K562 (cell line): ENCODE measurements at regions not wholly inside any gene's neighbourhood (a gene's known extent, or its start where the extent isn't known, plus 50 kb on each side); places are given as distances from the start of the nearest gene placed in this dataset.

Source experiments
- DDX20 ChIP-seq: fragments of 450-650 bp; IDR thresholded peaks from 2 replicates; pipeline ENCODE4 v1.6.1; 2016; ENCODE audit warnings: missing genetic modification characterization, low read depth, mild to moderate bottlenecking, missing compliant biosample characterization, moderate library complexity
- EZH2 ChIP-seq: IDR thresholded peaks from 2 replicates; pipeline ENCODE4 v1.6.1; 2012; ENCODE audit warnings: low read depth, mild to moderate bottlenecking, inconsistent platforms, low read length, borderline replicate concordance
- JUND ChIP-seq, 2 experiments: IDR thresholded peaks; 2 replicates in 1 of 2; 3 replicates in 1 of 2; pipeline ENCODE4 v1.6.1; 2011; ENCODE audit warnings: borderline replicate concordance in 2 of 2, low read depth in 2 of 2, low read length in 2 of 2, improper control_type of control experiment in 1 of 2, missing biosample characterization in 1 of 2, missing genetic modification characterization in 1 of 2, missing genetic modification reagents in 1 of 2
- MYC ChIP-seq, 2 experiments: fragments of 250-450 bp in 1 of 2; sonication (Bioruptor Pico) in 1 of 2; IDR thresholded peaks; 2 replicates each; pipeline versions ENCODE4 v1.5.1 to v1.6.1; 2012 to 2021; ENCODE audit warnings: low read depth in 2 of 2, borderline replicate concordance in 1 of 2, improper control_type of control experiment in 1 of 2, low read length in 1 of 2, mild to moderate bottlenecking in 1 of 2, moderate library complexity in 1 of 2
- RBM15 ChIP-seq: fragments of 200-400 bp; formaldehyde crosslinking; IDR thresholded peaks from 2 replicates; pipeline ENCODE4 v1.6.1; 2018; ENCODE audit warnings: mild to moderate bottlenecking, low read length, moderate library complexity; ENCODE audit not compliant: insufficient read depth
- ZBTB11 ChIP-seq, 3 experiments: fragments of 200-800 bp in 1 of 3; fragments of 250-450 bp in 1 of 3; fragments of 450-650 bp in 1 of 3; sonication (Bioruptor Pico) in 1 of 3; sonication (Bioruptor generic) in 1 of 3; formaldehyde crosslinking in 1 of 3; IDR thresholded peaks; 2 replicates each; pipeline versions ENCODE4 v1.6.1 to v1.8.0; 2016 to 2022; ENCODE audit warnings: mild to moderate bottlenecking in 2 of 3, missing genetic modification characterization in 2 of 3, missing compliant biosample characterization in 1 of 3, moderate library complexity in 1 of 3
- ZBTB43 ChIP-seq: sonication (generic); formaldehyde crosslinking; IDR thresholded peaks from 2 replicates; pipeline ENCODE4 v1.8.0; 2023; ENCODE audit warnings: mild to moderate bottlenecking, missing genetic modification reagents
- ZFP30 ChIP-seq: fragments of 250-450 bp; sonication (Bioruptor Pico); IDR thresholded peaks from 2 replicates; pipeline ENCODE4 v1.8.0; 2022; ENCODE audit warnings: moderate library complexity, mild to moderate bottlenecking, inconsistent platforms, borderline replicate concordance
- ZNF75A ChIP-seq: fragments of 450-650 bp; formaldehyde crosslinking; IDR thresholded peaks from 2 replicates; pipeline ENCODE4 v1.4.0; 2020; ENCODE audit warnings: mild to moderate bottlenecking
- ZNF764 ChIP-seq: fragments of 250-450 bp; sonication (Bioruptor Pico); IDR thresholded peaks from 2 replicates; pipeline ENCODE4 v1.4.0; 2020; ENCODE audit warnings: low read depth, mild to moderate bottlenecking, moderate library complexity

GRCh38 chr4:33864290-33864859, 2379.9 kb downstream of the ARAP2 start (continued):
- TF ChIP-seq ZNF75A = no peak
- no peak for TF ChIP-seq ZBTB11 (CRISPR knock-in tag; IDR thresholded peaks at IDR 0.05)
- no peak for TF ChIP-seq DDX20 (tag)
- no peak for TF ChIP-seq JUND (IDR thresholded peaks at IDR 0.05; ENCODE audit: borderline replicate concordance, low read depth, low read length)
- TF ChIP-seq JUND (tag; IDR thresholded peaks at IDR 0.05; ENCODE audit: borderline replicate concordance, low read depth, low read length) = no peak
- no peak for TF ChIP-seq MYC (IDR thresholded peaks at IDR 0.05; ENCODE audit: low read depth, low read length)
- TF ChIP-seq MYC (CRISPR knock-in tag; IDR thresholded peaks at IDR 0.05; ENCODE audit: borderline replicate concordance, low read depth) = no peak
- TF ChIP-seq ZBTB43 = no peak
- TF ChIP-seq EZH2 = no peak
- no peak for TF ChIP-seq ZFP30
- TF ChIP-seq ZNF764 = no peak
- no peak for TF ChIP-seq RBM15
- TF ChIP-seq, all 486 proteins: peak for 0
